ENCODE measurements at regions not wholly inside any gene's neighbourhood (a gene's known extent, or its start where the extent isn't known, plus 50 kb on each side); places are given as distances from the start of the nearest gene placed in this dataset.

GRCh38 chr14:83053022-83053710, 1519.5 kb upstream of the SEL1L start:
- TF ChIP-seq CTCF (IDR thresholded peaks at IDR 0.05) (no peak), POLR2A (IDR thresholded peaks at IDR 0.05) (no peak)
